Endothelial cell of umbilical vein (primary cell): ENCODE measurements at regions not wholly inside any gene's neighbourhood (a gene's known extent, or its start where the extent isn't known, plus 50 kb on each side); places are given as distances from the start of the nearest gene placed in this dataset.

Experiments used
- CTCF ChIP-seq, 2 donors: IDR thresholded peaks; 1 replicate in 1 of 2; 2 replicates in 1 of 2; pipeline ENCODE4 v1.5.1; 2011; ENCODE audit warnings: low read length in 2 of 2, mild to moderate bottlenecking in 2 of 2, moderate library complexity in 2 of 2, control low read depth in 1 of 2, inconsistent platforms in 1 of 2, low read depth in 1 of 2; ENCODE audit not compliant: insufficient read depth in 1 of 2; ENCODE audit errors: extremely low read depth in 1 of 2
- EZH2 ChIP-seq: IDR thresholded peaks from 2 replicates; pipeline ENCODE4 v1.6.1; 2012; ENCODE audit warnings: borderline replicate concordance, low read depth, mild to moderate bottlenecking, moderate library complexity, low read length, inconsistent platforms; ENCODE audit not compliant: severe bottlenecking

- no peak for TF ChIP-seq CTCF (IDR thresholded peaks at IDR 0.05; ENCODE audit: extremely low read depth in 1 of 2, insufficient read depth in 1 of 2, low read depth in 1 of 2, low read length in 2 of 2)
- no peak for TF ChIP-seq EZH2
Measured at GRCh38 chr16:60285794-60286193, 1551.7 kb upstream of the GOT2 start.
